SK-N-MC (cell line): ENCODE measurements at regions not wholly inside any gene's neighbourhood (a gene's known extent, or its start where the extent isn't known, plus 50 kb on each side); places are given as distances from the start of the nearest gene placed in this dataset.

Source experiments
- EZH2 ChIP-seq: fragments of 200-600 bp; sonication (generic); IDR thresholded peaks from one replicate; pipeline ENCODE4 v1.6.1; 2017; ENCODE audit warnings: antibody characterized with exemption
- POLR2AphosphoS5 ChIP-seq: IDR thresholded peaks from 2 replicates; pipeline ENCODE4 v1.6.1; 2012; ENCODE audit warnings: mild to moderate bottlenecking, low read depth, low read length, borderline replicate concordance

DNA sequence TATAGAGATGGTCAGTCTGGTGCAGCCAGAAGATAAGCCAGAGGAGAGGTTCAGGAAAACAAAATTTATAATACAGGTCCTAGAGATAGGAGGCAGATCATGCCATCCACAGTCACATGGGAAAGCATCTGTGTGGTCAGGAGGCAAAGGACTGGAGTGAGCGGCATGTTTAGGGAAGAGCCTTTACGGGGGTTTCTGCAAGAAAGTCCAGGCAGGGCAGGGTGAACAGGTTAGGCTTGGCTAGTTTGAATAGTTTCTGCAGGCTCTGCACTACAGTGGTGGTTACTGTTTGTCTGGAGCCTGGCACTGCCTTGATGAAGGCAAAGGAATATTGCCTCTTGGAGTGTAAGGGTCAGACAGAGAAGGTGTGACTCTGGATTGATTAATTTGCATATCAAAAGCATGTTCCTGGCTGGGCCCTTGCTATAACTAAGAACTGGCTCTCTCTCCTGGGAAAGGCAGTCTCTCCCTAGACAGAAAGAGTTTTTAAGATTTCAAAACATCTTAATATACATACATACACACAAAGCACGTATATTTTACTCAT, 1034.7 kb upstream of the CHAC2 start:
- no peak for TF ChIP-seq POLR2AphosphoS5
- no peak for TF ChIP-seq EZH2
